PC-3 (cell line): ENCODE measurements at regions not wholly inside any gene's neighbourhood (a gene's known extent, or its start where the extent isn't known, plus 50 kb on each side); places are given as distances from the start of the nearest gene placed in this dataset.

Source experiments
- ATAC-seq: fragments of 200-7000 bp; cut with Tn5 transposase; 2 replicates; pipeline ENCODE4 v1.9.1; 2020; ENCODE audit warnings: mild to moderate bottlenecking, moderate library complexity
- BruUV-seq: library from RNA; stranded (reverse); fragments of 400-500 nt; replicated peaks from 2 replicates; lab custom pipeline; 2021; lab: Mats Ljungman, UMichigan
- CTCF ChIA-PET: fragments of 300-600 bp; sonication (Branson Sonifier 250); formaldehyde crosslinking; loops from one replicate; lab custom pipeline; 2022; ENCODE audit warnings: antibody characterized with exemption; lab: Charles Lee
- POLR2A ChIA-PET: fragments of 300-600 bp; sonication (Branson Sonifier 250); formaldehyde crosslinking; loops from one replicate; lab custom pipeline; 2022; ENCODE audit warnings: antibody characterized with exemption; ENCODE audit not compliant: unreplicated experiment; lab: Charles Lee
- DNase-seq: peaks from one replicate; pipeline ENCODE4 v3.0.0-alpha.2; 2015
- H2AFZ ChIP-seq: fragments of 300-600 bp; sonication (generic); 2 replicates; pipeline ENCODE4 v1.6.0; 2016; ENCODE audit warnings: antibody characterized with exemption, low read length
- H3F3A ChIP-seq: fragments of 300-600 bp; sonication (generic); one replicate; pipeline ENCODE4 v1.6.0; 2017; ENCODE audit warnings: antibody characterized with exemption, low read length, control low read depth, mild to moderate bottlenecking; ENCODE audit not compliant: unreplicated experiment
- H3K27ac ChIP-seq: fragments of 300-600 bp; sonication (generic); 2 replicates; pipeline ENCODE4 v1.5.1; 2016; ENCODE audit warnings: mild to moderate bottlenecking, low read length
- H3K27me3 ChIP-seq: fragments of 300-600 bp; sonication (generic); 2 replicates; pipeline ENCODE4 v1.6.1; 2016; ENCODE audit warnings: low read length, mixed read lengths
- H3K36me3 ChIP-seq: fragments of 300-600 bp; sonication (generic); 2 replicates; pipeline ENCODE4 v1.6.1; 2016; ENCODE audit warnings: low read depth, mixed run types, low read length, mixed read lengths
- H3K4me1 ChIP-seq: fragments of 300-600 bp; sonication (generic); 2 replicates; pipeline ENCODE4 v1.5.1; 2016; ENCODE audit warnings: low read length; ENCODE audit not compliant: insufficient read depth
- H3K4me2 ChIP-seq: fragments of 300-600 bp; sonication (generic); 2 replicates; pipeline ENCODE4 v1.6.0; 2016; ENCODE audit warnings: low read length
- H3K4me3 ChIP-seq: fragments of 300-600 bp; sonication (generic); 2 replicates; pipeline ENCODE4 v1.5.1; 2016; ENCODE audit warnings: mild to moderate bottlenecking, low read length, mixed read lengths
- H3K79me2 ChIP-seq: fragments of 300-600 bp; sonication (generic); 2 replicates; pipeline ENCODE4 v1.6.1; 2017; ENCODE audit warnings: low read length, mixed read lengths
- H3K9ac ChIP-seq: fragments of 300-600 bp; sonication (generic); 2 replicates; pipeline ENCODE4 v1.6.0; 2016; ENCODE audit warnings: mild to moderate bottlenecking, low read length
- H3K9me2 ChIP-seq: fragments of 300-600 bp; sonication (generic); replicated peaks from 2 replicates; pipeline ENCODE4 v1.6.1; 2016; ENCODE audit warnings: mixed run types, low read length, mixed read lengths
- H3K9me3 ChIP-seq: fragments of 300-600 bp; sonication (generic); 2 replicates; pipeline ENCODE4 v1.6.1; 2016; ENCODE audit warnings: low read length, mixed read lengths
- H4K20me1 ChIP-seq: fragments of 300-600 bp; sonication (generic); 2 replicates; pipeline ENCODE4 v1.6.1; 2016; ENCODE audit warnings: low read length, mixed read lengths
- EZH2 ChIP-seq: fragments of 300-600 bp; sonication (generic); IDR thresholded peaks from one replicate; pipeline ENCODE4 v1.6.1; 2017; ENCODE audit warnings: antibody characterized with exemption, mild to moderate bottlenecking, low read length; ENCODE audit not compliant: unreplicated experiment
- EZH2phosphoT487 ChIP-seq: fragments of 300-600 bp; sonication (generic); IDR thresholded peaks from 2 replicates; pipeline ENCODE4 v1.6.1; 2018; ENCODE audit warnings: mild to moderate bottlenecking, antibody characterized with exemption, low read length, borderline replicate concordance
- intact Hi-C: fragments of 100-400 bp; cut with micrococcal nuclease; formaldehyde crosslinking; loops from 2 replicates; pipeline ENCODE4 v1.9.0; 2023
- TF ChIP-seq, protein P1 (sequence below): fragments of 300-600 bp; sonication (generic); conservative IDR thresholded peaks from 2 replicates; pipeline ENCODE4 v1.5.1; 2017; ENCODE audit warnings: antibody characterized with exemption, low read depth, mild to moderate bottlenecking, low read length

GRCh38 chr5:109987970-109988369 lies 298.2 kb downstream of the MAN2A1 start:
- peak overlapping the region; percentile 29; the same call in 1 of the 2 replicates for H2AFZ ChIP-seq
- no peak overlapping the region for H3K4me3 ChIP-seq
- H3K4me1 ChIP-seq, result peaks cover 13% of the 10 kb centered on the region
- no peak overlapping the region for H3K9ac ChIP-seq
- no peaks in the 10 kb centered on the region for H3K36me3 ChIP-seq
- no peak for TF ChIP-seq EZH2
- TF ChIP-seq EZH2phosphoT487, result no peak
- TF ChIP-seq, protein P1, sequence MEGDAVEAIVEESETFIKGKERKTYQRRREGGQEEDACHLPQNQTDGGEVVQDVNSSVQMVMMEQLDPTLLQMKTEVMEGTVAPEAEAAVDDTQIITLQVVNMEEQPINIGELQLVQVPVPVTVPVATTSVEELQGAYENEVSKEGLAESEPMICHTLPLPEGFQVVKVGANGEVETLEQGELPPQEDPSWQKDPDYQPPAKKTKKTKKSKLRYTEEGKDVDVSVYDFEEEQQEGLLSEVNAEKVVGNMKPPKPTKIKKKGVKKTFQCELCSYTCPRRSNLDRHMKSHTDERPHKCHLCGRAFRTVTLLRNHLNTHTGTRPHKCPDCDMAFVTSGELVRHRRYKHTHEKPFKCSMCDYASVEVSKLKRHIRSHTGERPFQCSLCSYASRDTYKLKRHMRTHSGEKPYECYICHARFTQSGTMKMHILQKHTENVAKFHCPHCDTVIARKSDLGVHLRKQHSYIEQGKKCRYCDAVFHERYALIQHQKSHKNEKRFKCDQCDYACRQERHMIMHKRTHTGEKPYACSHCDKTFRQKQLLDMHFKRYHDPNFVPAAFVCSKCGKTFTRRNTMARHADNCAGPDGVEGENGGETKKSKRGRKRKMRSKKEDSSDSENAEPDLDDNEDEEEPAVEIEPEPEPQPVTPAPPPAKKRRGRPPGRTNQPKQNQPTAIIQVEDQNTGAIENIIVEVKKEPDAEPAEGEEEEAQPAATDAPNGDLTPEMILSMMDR, result no peak
- CTCF ChIA-PET, result interaction anchor here (0.7 kb wide), 1 partner anchor 13 kb away, joined by 3 read pairs; no protein-coding TSS in a partner anchor
- H3K27me3 ChIP-seq, result no peaks in the 10 kb centered on the region
- H3F3A ChIP-seq, result no peaks in the 10 kb centered on the region
- no peaks in the 10 kb centered on the region for H4K20me1 ChIP-seq
- POLR2A ChIA-PET, result no interaction called here
- no peaks in the 10 kb centered on the region for H3K9me2 ChIP-seq
- ATAC-seq (no peak), DNase-seq (peak; percentile 27)
- BruUV-seq, result no TSS peak
- intact Hi-C loops, result no loop called here
- no peak overlapping the region for H3K27ac ChIP-seq
- no peaks in the 10 kb centered on the region for H3K79me2 ChIP-seq
- no peaks in the 10 kb centered on the region for H3K9me3 ChIP-seq
- peak overlapping the region; percentile 12; the same call in 1 of the 2 replicates for H3K4me2 ChIP-seq

DNA sequence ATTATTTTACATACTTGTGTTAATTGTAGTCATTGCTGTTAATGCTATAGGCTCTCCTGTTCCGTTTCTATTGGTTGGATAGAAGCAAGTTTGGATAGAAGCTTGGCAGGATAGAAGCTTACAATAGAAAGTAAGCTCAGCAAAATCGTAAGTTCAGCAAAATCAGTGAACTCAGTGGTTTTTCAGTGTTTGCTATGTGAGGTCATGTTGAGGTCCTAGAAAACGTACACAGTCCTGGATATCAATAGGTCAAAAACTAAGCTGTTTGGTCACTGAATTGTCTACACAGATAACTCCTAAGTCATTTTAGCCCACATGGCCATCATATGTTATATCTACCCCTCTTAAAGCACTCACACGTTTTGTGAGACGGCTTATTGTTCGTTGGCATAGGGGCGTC lies 299.4 kb downstream of the MAN2A1 start:
- H3K9me3 ChIP-seq, result no peaks in the 10 kb centered on the region
- peaks cover 13% of the 10 kb centered on the region for H3K4me1 ChIP-seq
- H4K20me1 ChIP-seq, result no peaks in the 10 kb centered on the region
- no peak overlapping the region for H2AFZ ChIP-seq
- no peak overlapping the region for H3K27ac ChIP-seq
- no peak overlapping the region for H3K4me2 ChIP-seq
- H3K27me3 ChIP-seq, result no peaks in the 10 kb centered on the region
- H3K4me3 ChIP-seq, result no peak overlapping the region
- TF ChIP-seq, protein P1, result no peak
- TF ChIP-seq EZH2, result no peak
- no peak for TF ChIP-seq EZH2phosphoT487
- intact Hi-C loops, result no loop called here
- no TSS peak for BruUV-seq
- no peaks in the 10 kb centered on the region for H3F3A ChIP-seq
- ChIA-PET POLR2A (no interaction called here), CTCF (no interaction called here)
- H3K9ac ChIP-seq, result no peak overlapping the region
- no peak for DNase-seq
- ATAC-seq, result no peak
- H3K36me3 ChIP-seq, result no peaks in the 10 kb centered on the region
- no peaks in the 10 kb centered on the region for H3K79me2 ChIP-seq
- H3K9me2 ChIP-seq, result no peaks in the 10 kb centered on the region

- no TSS peak for BruUV-seq
- POLR2A ChIA-PET, result no interaction called here
- intact Hi-C loops, result no loop called here
Observed at GRCh38 chr5:109989994-109990722, 300.4 kb downstream of the MAN2A1 start.

More at GRCh38 chr5:109989994-109990722, 300.4 kb downstream of the MAN2A1 start:
- Histone ChIP-seq H3K36me3 (no peaks in the 10 kb centered on the region), H3K9ac (no peak overlapping the region), H2AFZ (no peak overlapping the region), H3K27ac (no peak overlapping the region), H3K4me2 (no peak overlapping the region), H3K4me1 (peaks cover 10% of the 10 kb centered on the region), H3K9me2 (no peaks in the 10 kb centered on the region), H3F3A (no peaks in the 10 kb centered on the region), H3K4me3 (no peak overlapping the region), H3K27me3 (no peaks in the 10 kb centered on the region), H4K20me1 (no peaks in the 10 kb centered on the region), H3K9me3 (no peaks in the 10 kb centered on the region), H3K79me2 (no peaks in the 10 kb centered on the region)
- TF ChIP-seq EZH2 (no peak), EZH2phosphoT487 (no peak)
- TF ChIP-seq, protein P1, result no peak
- CTCF ChIA-PET, result no interaction called here
- no peak for DNase-seq
- ATAC-seq, result no peak
